H1 (cell line): ENCODE measurements at regions not wholly inside any gene's neighbourhood (a gene's known extent, or its start where the extent isn't known, plus 50 kb on each side); places are given as distances from the start of the nearest gene placed in this dataset.

Experiments
- CTCF ChIA-PET: fragments of 300-600 bp; sonication (Branson Sonifier 250); formaldehyde crosslinking; loops from one replicate; lab custom pipeline; 2021; ENCODE audit not compliant: partially characterized antibody; lab: Charles Lee
- POLR2A ChIA-PET: fragments of 300-600 bp; sonication (Branson Sonifier 250); formaldehyde crosslinking; loops from one replicate; lab custom pipeline; 2021; ENCODE audit warnings: inconsistent platforms; ENCODE audit not compliant: partially characterized antibody; lab: Charles Lee
- DNase-seq, 2 experiments: peaks; one replicate each; pipeline versions ENCODE4 v3.0.0 to v3.0.0-alpha.2; 2010 to 2022; ENCODE audit warnings: low spot score in 2 of 2, low read depth in 1 of 2, mixed read lengths in 1 of 2
- FAIRE-seq: peaks from 2 replicates; lab custom pipeline; 2011; peaks lifted over from hg19 to GRCh38; lab: Jason Lieb, UNC
- H2AFZ ChIP-seq: 2 replicates; pipeline ENCODE4 v1.8.1; 2012; ENCODE audit warnings: low read length, inconsistent platforms
- H2AK5ac ChIP-seq: 2 replicates; pipeline ENCODE4 v1.6.1; 2013; ENCODE audit warnings: low read depth, low read length
- H2BK120ac ChIP-seq: replicated peaks from 2 replicates; pipeline ENCODE3; 2013; ENCODE audit warnings: low read depth, low read length, inconsistent platforms
- H2BK12ac ChIP-seq: 2 replicates; pipeline ENCODE4 v1.6.1; 2013; ENCODE audit warnings: low read depth, low read length
- H2BK15ac ChIP-seq: 2 replicates; pipeline ENCODE4 v1.6.1; 2013; ENCODE audit warnings: low read length
- H2BK20ac ChIP-seq: 2 replicates; pipeline ENCODE4 v1.6.1; 2013; ENCODE audit warnings: low read length
- H2BK5ac ChIP-seq: 2 replicates; pipeline ENCODE4 v1.6.1; 2013; ENCODE audit warnings: low read depth, low read length
- H3K14ac ChIP-seq: 2 replicates; pipeline ENCODE4 v1.6.1; 2013; ENCODE audit warnings: inconsistent platforms; ENCODE audit not compliant: insufficient read length
- H3K18ac ChIP-seq: 2 replicates; pipeline ENCODE4 v1.6.1; 2013; ENCODE audit warnings: low read length; ENCODE audit errors: extremely low read depth
- H3K23ac ChIP-seq: 2 replicates; pipeline ENCODE4 v1.6.1; 2013; ENCODE audit warnings: inconsistent platforms; ENCODE audit not compliant: insufficient read length
- H3K23me2 ChIP-seq: 2 replicates; pipeline ENCODE4 v1.6.1; 2013; ENCODE audit warnings: low read depth, low read length
- H3K27ac ChIP-seq: 2 replicates; pipeline ENCODE4 v1.6.1; 2011; ENCODE audit warnings: low read depth, low read length, inconsistent platforms
- H3K27me3 ChIP-seq, 4 experiments: replicated peaks in 1 of 4; 1 replicate in 1 of 4; 2 replicates in 3 of 4; pipeline versions ENCODE4 v1.6.1 to v1.8.1; 2011 to 2013; ENCODE audit warnings: low read length in 3 of 4, mild to moderate bottlenecking in 3 of 4, inconsistent platforms in 2 of 4, mixed read lengths in 2 of 4, moderate library complexity in 1 of 4; ENCODE audit not compliant: control insufficient read depth in 3 of 4, insufficient read depth in 3 of 4; ENCODE audit errors: extremely low read depth in 1 of 4
- H3K36me3 ChIP-seq, 4 experiments: 2 replicates each; pipeline versions ENCODE4 v1.6.1 to v1.8.1; 2011 to 2013; ENCODE audit warnings: mild to moderate bottlenecking in 4 of 4, low read length in 3 of 4, moderate library complexity in 2 of 4, control low read depth in 1 of 4, inconsistent platforms in 1 of 4; ENCODE audit not compliant: insufficient read depth in 4 of 4, control insufficient read depth in 2 of 4
- H3K4ac ChIP-seq: replicated peaks from 2 replicates; pipeline ENCODE3; 2013; ENCODE audit warnings: low read length, low read depth, mixed read lengths, inconsistent platforms; ENCODE audit not compliant: insufficient read length
- H3K4me1 ChIP-seq, 4 experiments: replicated peaks in 1 of 4; 1 replicate in 1 of 4; 2 replicates in 3 of 4; pipeline versions ENCODE4 v1.6.1 to v1.8.1; 2011 to 2013; ENCODE audit warnings: low read length in 3 of 4, inconsistent platforms in 2 of 4, mixed read lengths in 1 of 4; ENCODE audit not compliant: insufficient read depth in 4 of 4, control insufficient read depth in 3 of 4
- H3K4me2 ChIP-seq, 2 experiments: 2 replicates each; pipeline versions ENCODE4 v1.6.1 to v1.8.1; 2011 to 2013; ENCODE audit warnings: low read depth in 2 of 2, low read length in 2 of 2, control low read depth in 1 of 2, inconsistent platforms in 1 of 2, mild to moderate bottlenecking in 1 of 2; ENCODE audit not compliant: insufficient read depth in 1 of 2
- H3K4me3 ChIP-seq, 4 experiments: fragments of 200-600, 300-600 bp in 1 of 4; sonication (generic), shearing (Covaris generic), sonication (Bioruptor Twin) in 1 of 4; 2 replicates each; pipeline versions ENCODE4 v1.5.1 to v1.8.1; 2011 to 2016; ENCODE audit warnings: low read length in 4 of 4, low read depth in 3 of 4, control low read depth in 2 of 4, inconsistent platforms in 2 of 4, mild to moderate bottlenecking in 2 of 4, mixed read lengths in 1 of 4, moderate library complexity in 1 of 4; ENCODE audit not compliant: insufficient read depth in 2 of 4; ENCODE audit errors: extremely low read depth in 1 of 4
- H3K56ac ChIP-seq: replicated peaks from 2 replicates; pipeline ENCODE3; 2013; ENCODE audit warnings: low read depth, mild to moderate bottlenecking, mixed read lengths, low read length, inconsistent platforms; ENCODE audit not compliant: insufficient read length
- H3K79me1 ChIP-seq: 2 replicates; pipeline ENCODE4 v1.6.1; 2013; ENCODE audit warnings: low read depth, low read length, control low read depth
- H3K79me2 ChIP-seq, 2 experiments: 2 replicates each; pipeline versions ENCODE4 v1.6.1 to v1.8.1; 2012 to 2013; ENCODE audit warnings: low read length in 2 of 2, mild to moderate bottlenecking in 2 of 2, inconsistent platforms in 1 of 2; ENCODE audit not compliant: insufficient read depth in 2 of 2, control insufficient read depth in 1 of 2
- H3K9ac ChIP-seq, 4 experiments: replicated peaks in 1 of 4; 1 replicate in 1 of 4; 2 replicates in 3 of 4; pipeline versions ENCODE4 v1.6.1 to v1.8.1; 2011 to 2013; ENCODE audit warnings: low read depth in 3 of 4, low read length in 3 of 4, control low read depth in 2 of 4, mild to moderate bottlenecking in 2 of 4, moderate library complexity in 2 of 4, inconsistent platforms in 1 of 4; ENCODE audit errors: extremely low read depth in 1 of 4
- H3K9me3 ChIP-seq, 2 experiments: 2 replicates each; pipeline versions ENCODE4 v1.6.1 to v1.8.1; 2012 to 2013; ENCODE audit warnings: mild to moderate bottlenecking in 2 of 2, moderate library complexity in 2 of 2, control low read depth in 1 of 2, inconsistent platforms in 1 of 2, low read depth in 1 of 2, low read length in 1 of 2, mixed read lengths in 1 of 2; ENCODE audit not compliant: insufficient read depth in 2 of 2
- H4K20me1 ChIP-seq, 2 experiments: replicated peaks in 1 of 2; 2 replicates each; pipeline versions ENCODE3 to v1.8.1; 2011 to 2013; ENCODE audit warnings: inconsistent platforms in 2 of 2, low read length in 2 of 2, mild to moderate bottlenecking in 1 of 2; ENCODE audit not compliant: insufficient read depth in 2 of 2, control insufficient read depth in 1 of 2
- H4K5ac ChIP-seq: 2 replicates; pipeline ENCODE4 v1.6.1; 2013; ENCODE audit warnings: low read length, low read depth, mixed read lengths, inconsistent platforms; ENCODE audit not compliant: insufficient read length
- H4K8ac ChIP-seq: 2 replicates; pipeline ENCODE4 v1.8.0; 2013; ENCODE audit warnings: mild to moderate bottlenecking, moderate library complexity, low read length, inconsistent platforms; ENCODE audit not compliant: insufficient read depth; ENCODE audit errors: extremely low read depth
- H4K91ac ChIP-seq: replicated peaks from 2 replicates; pipeline ENCODE3; 2013; ENCODE audit warnings: low read length, mixed read lengths, inconsistent platforms; ENCODE audit not compliant: insufficient read length
- CHD2 ChIP-seq: IDR thresholded peaks from 2 replicates; pipeline ENCODE4 v1.6.1; 2012; ENCODE audit warnings: low read length, improper control_type of control experiment
- EZH2 ChIP-seq: fragments of 200-600 bp; sonication (generic); IDR thresholded peaks from 2 replicates; pipeline ENCODE4 v1.7.1; 2012; ENCODE audit warnings: low read depth, mild to moderate bottlenecking, moderate library complexity, low read length, inconsistent platforms; ENCODE audit not compliant: severe bottlenecking
- GABPA ChIP-seq: IDR thresholded peaks from 2 replicates; pipeline ENCODE4 v1.6.1; 2011; ENCODE audit warnings: mild to moderate bottlenecking, low read length, moderate library complexity, borderline replicate concordance; ENCODE audit not compliant: insufficient read depth
- HDAC6 ChIP-seq: IDR thresholded peaks from one replicate; pipeline ENCODE4 v1.7.1; 2012; ENCODE audit warnings: low read depth, mild to moderate bottlenecking, inconsistent platforms, low read length, moderate library complexity
- NANOG ChIP-seq: IDR thresholded peaks from 2 replicates; pipeline ENCODE4 v1.6.1; 2011; ENCODE audit warnings: low read length, low read depth, mild to moderate bottlenecking, inconsistent platforms; ENCODE audit not compliant: insufficient read depth, poor library complexity, severe bottlenecking
- WGBS, 2 experiments: shearing (Covaris generic) in 1 of 2; methylation state at CpG; one replicate each; pipeline versions ENCODE4 v1.1.6 to v1.1.7; 2013 to 2015; ENCODE audit warnings: low lambda C conversion rate in 2 of 2, mixed read lengths in 2 of 2, inconsistent platforms in 1 of 2, low coverage in 1 of 2, missing lambda C conversion rate in 1 of 2; ENCODE audit not compliant: insufficient replicate concordance in 2 of 2, insufficient coverage in 1 of 2, insufficient read length in 1 of 2; ENCODE audit errors: extremely low coverage in 1 of 2, missing lambda C conversion rate in 1 of 2; 5-methylcytosine and 5-hydroxymethylcytosine counted together

DNA sequence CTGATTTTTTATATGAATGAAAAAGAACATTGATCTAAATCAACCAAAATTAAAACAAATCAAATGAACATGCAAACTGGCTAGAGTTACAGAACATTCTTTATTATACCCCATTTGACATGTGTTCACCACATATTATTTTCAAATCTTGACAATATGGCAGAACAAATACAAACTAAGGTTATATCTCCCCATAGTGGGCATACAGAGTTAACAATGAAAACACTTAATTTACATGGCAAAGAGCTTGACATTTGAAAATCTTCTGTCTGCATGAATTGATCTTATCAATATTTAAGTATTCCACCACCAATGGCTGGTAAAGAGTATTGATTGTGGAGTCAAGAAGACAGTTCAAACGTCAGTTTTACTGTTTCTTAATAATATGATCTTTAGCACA lies 197.9 kb upstream of the ANO3 start:
- CTCF ChIA-PET, result interaction anchor here (0.7 to 5.2 kb wide), 4 partner anchors 114 to 604 kb away, joined by 3 to 70 read pairs (median 4); no protein-coding TSS in a partner anchor
- Histone ChIP-seq H3K27me3 (no peaks in the 10 kb centered on the region), H4K8ac (no peak overlapping the region), H2BK12ac (no peak overlapping the region), H3K27ac (no peak overlapping the region), H3K23ac (no peak overlapping the region), H2AK5ac (no peak overlapping the region), H3K9me3 (no peaks in the 10 kb centered on the region), H2BK15ac (no peak overlapping the region), H2AFZ (no peak overlapping the region), H3K56ac (no peak overlapping the region)
- 54% methylated on average over 1 of the region's 1 CpG; no CpG with 5 or more reads in 1 of the 2 experiments for WGBS, 2 experiments
- DNase-seq, result no peak
- TF ChIP-seq CHD2, result no peak
- TF ChIP-seq NANOG, result no peak
- TF ChIP-seq GABPA, result no peak
- TF ChIP-seq EZH2, result no peak
- TF ChIP-seq HDAC6, result no peak
- TF ChIP-seq, all 59 proteins: peak for 0
- Histone ChIP-seq H3K23me2 (no peaks in the 10 kb centered on the region), H2BK20ac (no peak overlapping the region), H4K20me1 (no peaks in the 10 kb centered on the region), H4K91ac (no peak overlapping the region), H3K18ac (no peak overlapping the region), H3K79me2 (no peaks in the 10 kb centered on the region), H3K4ac (no peak overlapping the region), H3K4me2 (no peak overlapping the region), H3K36me3 (no peaks in the 10 kb centered on the region), H2BK120ac (no peak overlapping the region), H3K9ac (no peak overlapping the region), H3K79me1 (no peaks in the 10 kb centered on the region), H2BK5ac (no peak overlapping the region), H3K4me1 (0 out of 7 replicates have a peak, but pooled peaks cover 0 to 2% (median 0%) of the 10 kb centered on the region in 4 experiments), H4K5ac (no peak overlapping the region), H3K4me3 (no peak overlapping the region), H3K14ac (no peak overlapping the region)
- no peak for FAIRE-seq
- POLR2A ChIA-PET, result no interaction called here
